Calu3 (cell line): ENCODE measurements at regions not wholly inside any gene's neighbourhood (a gene's known extent, or its start where the extent isn't known, plus 50 kb on each side); places are given as distances from the start of the nearest gene placed in this dataset.

ENCODE experiments used
- BruUV-seq: library from RNA; stranded (reverse); fragments of 400-500 nt; replicated peaks from 2 replicates; lab custom pipeline; 2021; lab: Mats Ljungman, UMichigan
- CTCF ChIA-PET: fragments of 300-600 bp; sonication (Branson Sonifier 250); formaldehyde crosslinking; loops from one replicate; lab custom pipeline; 2022; ENCODE audit warnings: antibody characterized with exemption; lab: Charles Lee
- DNase-seq: peaks from one replicate; pipeline ENCODE4 v3.0.0; 2022
- H3K27ac Mint-ChIP-seq: one replicate; pipeline ENCODE4 v1.8.0; 2022; ENCODE audit warnings: mixed read lengths; ENCODE audit not compliant: unreplicated experiment
- H3K27me3 Mint-ChIP-seq: one replicate; pipeline ENCODE4 v1.8.0; 2022; ENCODE audit warnings: mixed read lengths; ENCODE audit not compliant: unreplicated experiment
- H3K36me3 Mint-ChIP-seq: one replicate; pipeline ENCODE4 v1.8.0; 2022; ENCODE audit warnings: mild to moderate bottlenecking, moderate library complexity, mixed read lengths; ENCODE audit not compliant: insufficient read depth, unreplicated experiment
- H3K4me1 Mint-ChIP-seq: one replicate; pipeline ENCODE4 v1.8.0; 2022; ENCODE audit warnings: mild to moderate bottlenecking, low read depth, mixed read lengths; ENCODE audit not compliant: unreplicated experiment
- H3K4me3 Mint-ChIP-seq: one replicate; pipeline ENCODE4 v1.8.0; 2022; ENCODE audit warnings: mild to moderate bottlenecking, low read depth, moderate library complexity, mixed read lengths; ENCODE audit not compliant: unreplicated experiment
- H3K9me3 Mint-ChIP-seq: one replicate; pipeline ENCODE4 v1.8.0; 2022; ENCODE audit warnings: low read depth, mixed read lengths; ENCODE audit not compliant: unreplicated experiment
- CTCF ChIP-seq: fragments of 200-600 bp; IDR thresholded peaks from one replicate; pipeline ENCODE4 v1.8.0; 2022; ENCODE audit warnings: antibody characterized with exemption; ENCODE audit not compliant: unreplicated experiment
- intact Hi-C: fragments of 100-400 bp; cut with micrococcal nuclease; formaldehyde crosslinking; loops from one replicate; pipeline ENCODE4 v1.10.0; 2022; ENCODE audit not compliant: unreplicated experiment

- no peaks in the 10 kb centered on the region for H3K27me3 Mint-ChIP-seq
- no peaks in the 10 kb centered on the region for H3K4me1 Mint-ChIP-seq
- no peaks in the 10 kb centered on the region for H3K36me3 Mint-ChIP-seq
- CTCF ChIA-PET: no interaction called here
- peaks cover 4% of the 10 kb centered on the region for H3K9me3 Mint-ChIP-seq
- intact Hi-C loops: no loop called here
- H3K27ac Mint-ChIP-seq: no peak overlapping the region
- TF ChIP-seq CTCF: no peak
- DNase-seq: no peak
- no peak overlapping the region for H3K4me3 Mint-ChIP-seq
- no TSS peak for BruUV-seq
Measured at GRCh38 chr7:69531050-69531449, 67.2 kb upstream of the AUTS2 start.

DNA sequence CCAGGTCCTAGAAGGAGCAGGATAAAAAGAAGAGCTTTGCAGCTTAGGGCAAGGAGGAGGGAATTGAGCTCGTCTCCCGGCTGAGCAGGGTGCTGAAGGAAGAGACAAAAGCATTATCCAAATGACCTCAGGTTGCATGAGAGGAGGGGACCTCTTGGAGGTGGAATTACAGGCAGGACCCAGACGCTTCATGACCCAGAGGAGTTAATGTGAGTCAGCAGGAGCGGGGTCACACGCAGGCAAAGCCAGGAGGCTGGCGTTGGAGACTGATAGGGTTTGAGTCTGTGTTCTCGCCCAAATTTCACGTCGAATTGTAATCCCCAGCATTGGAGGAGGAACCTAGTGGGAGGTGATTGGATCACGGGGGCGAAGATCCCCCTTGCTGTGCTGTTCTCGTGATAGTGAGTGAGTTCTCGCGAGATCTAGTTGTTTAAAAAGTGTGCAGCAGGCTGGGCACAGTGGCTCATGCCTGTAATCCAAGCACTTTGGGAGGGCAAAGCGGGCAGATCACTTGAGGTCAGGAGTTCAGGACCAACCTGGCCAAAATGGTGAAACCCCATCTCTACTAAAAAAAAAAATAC, 63.7 kb upstream of the AUTS2 start:
- H3K4me3 Mint-ChIP-seq: no peak overlapping the region
- DNase-seq: no peak
- TF ChIP-seq CTCF: no peak
- peaks cover 4% of the 10 kb centered on the region for H3K9me3 Mint-ChIP-seq
- H3K27me3 Mint-ChIP-seq: no peaks in the 10 kb centered on the region
- H3K27ac Mint-ChIP-seq: no peak overlapping the region
- CTCF ChIA-PET: interaction anchor here (0.7 kb wide), 1 partner anchor 15 kb away, joined by 5 read pairs; no protein-coding TSS in a partner anchor
- H3K4me1 Mint-ChIP-seq: no peaks in the 10 kb centered on the region
- intact Hi-C loops: no loop called here
- no TSS peak for BruUV-seq
- no peaks in the 10 kb centered on the region for H3K36me3 Mint-ChIP-seq

- no peak for DNase-seq
- Mint-ChIP-seq H3K4me1 (no peaks in the 10 kb centered on the region), H3K27ac (no peak overlapping the region), H3K27me3 (no peaks in the 10 kb centered on the region), H3K4me3 (no peak overlapping the region), H3K9me3 (peaks cover 3% of the 10 kb centered on the region), H3K36me3 (no peaks in the 10 kb centered on the region)
- intact Hi-C loops: no loop called here
- BruUV-seq: no TSS peak
- no peak for TF ChIP-seq CTCF
- CTCF ChIA-PET: no interaction called here
Measured at GRCh38 chr7:69537691-69538090, 60.6 kb upstream of the AUTS2 start.

GRCh38 chr7:69539531-69539930, 58.7 kb upstream of the AUTS2 start:
- no peak for TF ChIP-seq CTCF
- CTCF ChIA-PET: no interaction called here
- H3K4me1 Mint-ChIP-seq: no peaks in the 10 kb centered on the region
- H3K36me3 Mint-ChIP-seq: no peaks in the 10 kb centered on the region
- no peak overlapping the region for H3K4me3 Mint-ChIP-seq
- intact Hi-C loops: no loop called here
- H3K27me3 Mint-ChIP-seq: no peaks in the 10 kb centered on the region
- no TSS peak for BruUV-seq
- DNase-seq: no peak
- H3K27ac Mint-ChIP-seq: no peak overlapping the region
- H3K9me3 Mint-ChIP-seq: no peaks in the 10 kb centered on the region
